Upper lobe of right lung (tissue), 1 donor: ENCODE measurements at regions not wholly inside any gene's neighbourhood (a gene's known extent, or its start where the extent isn't known, plus 50 kb on each side); places are given as distances from the start of the nearest gene placed in this dataset.
"Not testable (repeated sequence)": the region's sequence is repeated elsewhere in the genome, so short reads cannot be mapped to it uniquely, and the experiment has no call there.

Experiments
- ATAC-seq: fragments of 200-7000 bp; cut with Tn5 transposase; one replicate; pipeline ENCODE4 v1.9.1; 2020; ENCODE audit warnings: mild to moderate bottlenecking, moderate library complexity
- DNase-seq: peaks from one replicate; pipeline ENCODE4 v3.0.0-alpha.2; 2020
- H3K27ac ChIP-seq: fragments of 200-600 bp; one replicate; pipeline ENCODE4 v1.8.0; 2022
- H3K27me3 ChIP-seq: fragments of 200-600 bp; one replicate; pipeline ENCODE4 v1.8.0; 2022; ENCODE audit warnings: mild to moderate bottlenecking
- H3K36me3 ChIP-seq: fragments of 200-600 bp; one replicate; pipeline ENCODE4 v1.8.0; 2022
- H3K4me1 ChIP-seq: fragments of 200-600 bp; one replicate; pipeline ENCODE4 v1.8.0; 2022
- H3K4me3 ChIP-seq: fragments of 200-600 bp; one replicate; pipeline ENCODE4 v1.8.0; 2022; ENCODE audit warnings: mild to moderate bottlenecking
- H3K9me3 ChIP-seq: fragments of 200-600 bp; one replicate; pipeline ENCODE4 v1.8.0; 2022
- CTCF ChIP-seq: fragments of 200-600 bp; IDR thresholded peaks from one replicate; pipeline ENCODE4 v1.8.0; 2022; ENCODE audit warnings: antibody characterized with exemption
- intact Hi-C: fragments of 100-400 bp; cut with DNase I; formaldehyde crosslinking; loops from one replicate; pipeline ENCODE4 v1.11.0; 2022
- donor health status: DM: no; HTN: yes; CAD: no; lungs with severe emphysema.

- Histone ChIP-seq H3K27me3 (no peaks in the 10 kb centered on the region), H3K4me1 (no peaks in the 10 kb centered on the region), H3K9me3 (peaks cover 6% of the 10 kb centered on the region), H3K4me3 (no peak overlapping the region), H3K36me3 (no peaks in the 10 kb centered on the region), H3K27ac (no peak overlapping the region)
- ATAC-seq (no peak), DNase-seq (no peak)
- no peak for TF ChIP-seq CTCF
- intact Hi-C loops = no loop called here
Measured at GRCh38 chr14:66322564-66322963, 163.6 kb upstream of the CCDC196 start.

GRCh38 chr14:66330228-66330627 is 155.9 kb upstream of the CCDC196 start:
- H3K27ac ChIP-seq = no peak overlapping the region
- intact Hi-C loops = no loop called here
- no peaks in the 10 kb centered on the region for H3K9me3 ChIP-seq
- no peaks in the 10 kb centered on the region for H3K4me1 ChIP-seq
- no peaks in the 10 kb centered on the region for H3K27me3 ChIP-seq
- DNase-seq (no peak), ATAC-seq (no peak)
- no peak overlapping the region for H3K4me3 ChIP-seq
- H3K36me3 ChIP-seq = no peaks in the 10 kb centered on the region
- TF ChIP-seq CTCF = no peak

GRCh38 chr14:66330916-66331315 is 155.3 kb upstream of the CCDC196 start:
- Histone ChIP-seq H3K27ac (no peak overlapping the region), H3K4me1 (no peaks in the 10 kb centered on the region), H3K36me3 (no peaks in the 10 kb centered on the region), H3K27me3 (no peaks in the 10 kb centered on the region), H3K9me3 (no peaks in the 10 kb centered on the region), H3K4me3 (no peak overlapping the region)
- DNase-seq (no peak), ATAC-seq (no peak)
- no peak for TF ChIP-seq CTCF
- intact Hi-C loops = no loop called here

GRCh38 chr14:66333293-66333692 is 152.9 kb upstream of the CCDC196 start:
- intact Hi-C loops, ATAC-seq, H3K4me3 ChIP-seq, H3K27me3 ChIP-seq, H3K27ac ChIP-seq, DNase-seq, H3K36me3 ChIP-seq, H3K9me3 ChIP-seq, H3K4me1 ChIP-seq: not testable (repeated sequence)

- ATAC-seq = no peak
- H3K9me3 ChIP-seq = no peaks in the 10 kb centered on the region
- H3K36me3 ChIP-seq = no peaks in the 10 kb centered on the region
- intact Hi-C loops = no loop called here
- TF ChIP-seq CTCF = no peak
- H3K4me3 ChIP-seq = no peak overlapping the region
- H3K4me1 ChIP-seq = no peaks in the 10 kb centered on the region
- no peak overlapping the region for H3K27ac ChIP-seq
- no peaks in the 10 kb centered on the region for H3K27me3 ChIP-seq
- no peak for DNase-seq
Measured at GRCh38 chr14:66341239-66341638, 144.9 kb upstream of the CCDC196 start.

GRCh38 chr14:66345986-66346385 is 140.2 kb upstream of the CCDC196 start:
- ATAC-seq (no peak), DNase-seq (no peak)
- Histone ChIP-seq H3K4me1 (no peaks in the 10 kb centered on the region), H3K9me3 (peaks cover 15% of the 10 kb centered on the region), H3K27me3 (no peaks in the 10 kb centered on the region), H3K4me3 (no peak overlapping the region), H3K27ac (no peak overlapping the region), H3K36me3 (no peaks in the 10 kb centered on the region)
- intact Hi-C loops = no loop called here
- TF ChIP-seq CTCF = no peak
